ENCODE measurements at regions not wholly inside any gene's neighbourhood (a gene's known extent, or its start where the extent isn't known, plus 50 kb on each side); places are given as distances from the start of the nearest gene placed in this dataset.

GRCh38 chrX:99142745-99143144 lies 1267.3 kb downstream of the PCDH19 start:
- intact Hi-C loops (cut with micrococcal nuclease), result no loop called here
- H3K23ac ChIP-seq (ENCODE audit: low read depth, low read length), result no peak overlapping the region
- TF ChIP-seq CEBPB (IDR thresholded peaks at IDR 0.05; ENCODE audit: low read depth, low read length), result no peak
- TF ChIP-seq CTCF (conservative IDR thresholded peaks at IDR 0.05; ENCODE audit: low read depth, low read length), result no peak
- no peak for TF ChIP-seq BHLHE40 (IDR thresholded peaks at IDR 0.05; ENCODE audit: low read depth, low read length)
- no peak for TF ChIP-seq RCOR1 (IDR thresholded peaks at IDR 0.05; ENCODE audit: insufficient replicate concordance, low read length)
- no peak for TF ChIP-seq MAZ (IDR thresholded peaks at IDR 0.05; ENCODE audit: borderline replicate concordance, low read depth, low read length)
- no peak for TF ChIP-seq RAD21 (IDR thresholded peaks at IDR 0.05; ENCODE audit: low read length)
- TF ChIP-seq FOS (IDR thresholded peaks at IDR 0.05; ENCODE audit: low read depth, low read length), result no peak
- TF ChIP-seq RFX5 (IDR thresholded peaks at IDR 0.05; ENCODE audit: low read depth, low read length), result no peak
- no peak for TF ChIP-seq USF2 (IDR thresholded peaks at IDR 0.05; ENCODE audit: low read depth, low read length)
- no peak for TF ChIP-seq POLR2A (IDR thresholded peaks at IDR 0.05; ENCODE audit: low read depth, low read length)
- no peak for TF ChIP-seq SMC3 (IDR thresholded peaks at IDR 0.05; ENCODE audit: low read depth, low read length)
- TF ChIP-seq CHD1 (IDR thresholded peaks at IDR 0.05; ENCODE audit: low read depth, low read length), result no peak
- TF ChIP-seq ELK1 (IDR thresholded peaks at IDR 0.05; ENCODE audit: borderline replicate concordance, low read depth, low read length), result no peak
- no peak for TF ChIP-seq MAFK (IDR thresholded peaks at IDR 0.05; ENCODE audit: low read depth, low read length)
- TF ChIP-seq NFE2L2 (IDR thresholded peaks at IDR 0.05; ENCODE audit: low read depth, low read length), result no peak
- TF ChIP-seq MXI1 (IDR thresholded peaks at IDR 0.05; ENCODE audit: borderline replicate concordance, low read depth, low read length), result no peak
- POLR2A ChIA-PET (ENCODE audit: unreplicated experiment), result no interaction called here
- H2BK15ac ChIP-seq (ENCODE audit: low read depth, low read length), result no peak overlapping the region
- no peak overlapping the region for H3K56ac ChIP-seq (ENCODE audit: extremely low read depth, insufficient read depth, low read length)
- H3K4me1 ChIP-seq (ENCODE audit: control insufficient read depth, insufficient read depth, low read length), result no peaks in the 10 kb centered on the region
- CTCF ChIA-PET, result no interaction called here
- H2BK120ac ChIP-seq (ENCODE audit: low read depth, low read length), result no peak overlapping the region
- no peak overlapping the region for H2AK5ac ChIP-seq (ENCODE audit: low read depth, low read length)
- no peak overlapping the region for H4K5ac ChIP-seq (ENCODE audit: low read depth, low read length)
- in situ Hi-C loops (cut with MboI; ENCODE audit: low sequenced_read_pairs), result no loop called here
- no peak overlapping the region for H2BK20ac ChIP-seq (ENCODE audit: low read depth, low read length)
- H2AFZ ChIP-seq (replicated peaks; ENCODE audit: low read length, poor library complexity), result no peak overlapping the region
- H3K9me1 ChIP-seq (ENCODE audit: insufficient read depth, low read length), result no peaks in the 10 kb centered on the region
- no peak overlapping the region for H3K4me3 ChIP-seq (ENCODE audit: insufficient read depth, low read depth, low read length)
- no peak overlapping the region for H3K14ac ChIP-seq (replicated peaks; ENCODE audit: low read depth, low read length)
- no peak overlapping the region for H4K8ac ChIP-seq (ENCODE audit: low read depth in 2 of 2, low read length in 2 of 2)
- peaks cover 12% of the 10 kb centered on the region for H3K9me3 ChIP-seq (ENCODE audit: control insufficient read depth, insufficient read depth, low read length)
- no peak overlapping the region for H2AK9ac ChIP-seq (replicated peaks; ENCODE audit: low read depth, low read length, poor library complexity)
- dilution Hi-C loops (cut with HindIII; ENCODE audit: low sequenced_read_pairs, unreplicated experiment), result no loop called here
- BruUV-seq (replicated peaks), result no TSS peak
- no peak overlapping the region for H3K27ac ChIP-seq (ENCODE audit: insufficient read depth, low read length)
- H3K27me3 ChIP-seq (ENCODE audit: control insufficient read depth, insufficient read depth, low read length), result no peaks in the 10 kb centered on the region; the same call in 1 of the 2 replicates
- no peak overlapping the region for H2BK5ac ChIP-seq (ENCODE audit: low read depth, low read length, poor library complexity, severe bottlenecking)
- DNase-seq (no peak), ATAC-seq (ENCODE audit: low read depth) (no peak)
- no peak overlapping the region for H4K91ac ChIP-seq (ENCODE audit: insufficient read depth, low read depth, low read length)
- H3K4me2 ChIP-seq (ENCODE audit: low read depth, low read length), result no peak overlapping the region
- H3K4ac ChIP-seq (ENCODE audit: low read depth, low read length), result no peak overlapping the region
- no CpG with 5 or more reads among the region's 2 CpGs for WGBS, 2 experiments (ENCODE audit: extremely low coverage in 2 of 2, insufficient read length in 1 of 2)
- no peak overlapping the region for H3K18ac ChIP-seq (ENCODE audit: low read depth, low read length)
- no peak overlapping the region for H3K9ac ChIP-seq (ENCODE audit: low read depth, low read length)
- no peaks in the 10 kb centered on the region for H3K79me1 ChIP-seq (ENCODE audit: low read depth in 1 of 2, low read length in 2 of 2)
- no peaks in the 10 kb centered on the region for H4K20me1 ChIP-seq (ENCODE audit: insufficient read depth, low read length)
- H3K36me3 ChIP-seq (ENCODE audit: control insufficient read depth, insufficient read depth, low read length), result no peaks in the 10 kb centered on the region

Measured in IMR-90 (cell line).